Myocyte (in vitro differentiated cells): ENCODE measurements at regions not wholly inside any gene's neighbourhood (a gene's known extent, or its start where the extent isn't known, plus 50 kb on each side); places are given as distances from the start of the nearest gene placed in this dataset.
A peak's percentile ranks its signal among the peaks of the same experiment; 100 is the strongest.

ENCODE experiments used
- DNase-seq: peaks from one replicate; pipeline ENCODE4 v3.0.0-alpha.2; 2012; ENCODE audit warnings: low read depth

- peak; percentile 26 for DNase-seq
These were observed 1210.4 kb upstream of the ACVR2A start for GRCh38 chr2:146634230-146635097.

- no peak for DNase-seq
These were observed 1211.7 kb upstream of the ACVR2A start for GRCh38 chr2:146633159-146633558.

- no peak for DNase-seq
These were observed 1212.1 kb upstream of the ACVR2A start for GRCh38 chr2:146632707-146633106.

GRCh38 chr2:146624430-146625160 is 1220.2 kb upstream of the ACVR2A start:
- DNase-seq: no peak

- DNase-seq: no peak
These were observed 1221.1 kb upstream of the ACVR2A start for GRCh38 chr2:146623771-146624170.

GRCh38 chr2:146621656-146622055 is 1223.2 kb upstream of the ACVR2A start:
- no peak for DNase-seq

- DNase-seq: no peak
These were observed 1229.1 kb upstream of the ACVR2A start for GRCh38 chr2:146615778-146616177.

- DNase-seq: no peak
These were observed 1236.3 kb upstream of the ACVR2A start for GRCh38 chr2:146608490-146608889.

GRCh38 chr2:146604521-146604920 is 1240.3 kb upstream of the ACVR2A start:
- DNase-seq: no peak

GRCh38 chr2:146602856-146603255 is 1242.0 kb upstream of the ACVR2A start:
- DNase-seq: no peak

GRCh38 chr2:146602383-146602782 is 1242.4 kb upstream of the ACVR2A start:
- no peak for DNase-seq

- DNase-seq: no peak
These were observed 1246.0 kb upstream of the ACVR2A start for GRCh38 chr2:146598791-146599190.

- DNase-seq: no peak
These were observed 1247.5 kb upstream of the ACVR2A start for GRCh38 chr2:146597291-146597690.

- no peak for DNase-seq
These were observed 1252.9 kb upstream of the ACVR2A start for GRCh38 chr2:146591908-146592307.

GRCh38 chr2:146587291-146587713 is 1257.5 kb upstream of the ACVR2A start:
- DNase-seq: no peak

- no peak for DNase-seq
These were observed 1260.5 kb upstream of the ACVR2A start for GRCh38 chr2:146584316-146584715.

- peak; percentile 34 for DNase-seq
These were observed 1265.5 kb upstream of the ACVR2A start for GRCh38 chr2:146579147-146579930.

GRCh38 chr2:146576339-146577111 is 1268.3 kb upstream of the ACVR2A start:
- no peak for DNase-seq

- DNase-seq: no peak
These were observed 1272.2 kb upstream of the ACVR2A start for GRCh38 chr2:146572598-146572997.

GRCh38 chr2:146561996-146562395 is 1282.8 kb upstream of the ACVR2A start:
- DNase-seq: no peak

GRCh38 chr2:146547236-146547635 is 1297.6 kb upstream of the ACVR2A start:
- DNase-seq: no peak
